GM19468 (cell line): ENCODE measurements at regions not wholly inside any gene's neighbourhood (a gene's known extent, or its start where the extent isn't known, plus 50 kb on each side); places are given as distances from the start of the nearest gene placed in this dataset.
"Not testable (repeated sequence)": the region's sequence is repeated elsewhere in the genome, so short reads cannot be mapped to it uniquely, and the experiment has no call there.

Experiments
- ATAC-seq: cut with Tn5 transposase; IDR thresholded peaks from one replicate; pipeline ENCODE4 v1.9.1; 2021; ENCODE audit warnings: mild to moderate bottlenecking, moderate library complexity, moderate number of reproducible peaks; ENCODE audit not compliant: unreplicated experiment; ENCODE audit errors: extremely low read depth

DNA sequence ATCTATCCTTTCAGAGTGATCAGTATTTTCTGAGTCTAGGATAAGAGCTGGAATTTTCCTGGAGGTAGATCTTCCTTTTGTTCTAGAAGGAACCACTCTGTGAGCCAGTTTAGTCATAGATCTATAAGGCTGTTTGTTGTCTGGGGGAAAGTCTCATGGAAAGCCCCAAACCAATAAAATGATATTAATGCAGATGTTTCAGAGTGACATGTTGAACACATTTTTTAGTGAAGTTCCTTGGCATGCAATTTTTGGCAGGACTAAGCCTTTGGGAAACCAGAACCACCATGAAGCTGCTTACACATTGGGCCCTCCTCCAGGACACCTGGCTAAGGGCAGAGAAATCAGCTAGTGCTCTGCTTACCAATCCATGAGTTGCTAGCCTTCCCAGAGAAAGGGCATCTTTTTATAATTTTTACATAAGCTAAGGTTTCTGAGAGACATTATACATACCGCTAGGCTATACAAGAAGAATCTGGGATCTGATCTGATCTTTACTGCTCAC lies 101.5 kb upstream of the PCED1B start:
- ATAC-seq = no peak

DNA sequence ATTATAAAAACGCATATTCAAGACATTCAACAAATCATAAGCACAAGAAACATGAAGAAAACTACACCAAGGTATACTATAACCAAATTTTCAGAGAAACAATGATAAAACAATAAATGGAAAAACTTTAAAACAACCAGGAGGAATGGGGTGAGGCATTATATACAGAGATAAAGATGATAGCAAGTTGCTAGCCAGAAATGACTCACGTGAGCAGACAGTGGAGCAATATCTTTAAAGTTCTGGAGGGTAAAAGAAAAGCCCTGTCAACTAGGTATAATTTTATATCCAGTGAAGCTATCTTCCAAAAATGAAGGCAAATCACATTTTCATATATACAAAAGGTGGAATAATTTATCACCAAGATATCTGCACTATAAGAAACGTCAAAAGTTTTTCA lies 97.8 kb upstream of the PCED1B start:
- no peak for ATAC-seq

DNA sequence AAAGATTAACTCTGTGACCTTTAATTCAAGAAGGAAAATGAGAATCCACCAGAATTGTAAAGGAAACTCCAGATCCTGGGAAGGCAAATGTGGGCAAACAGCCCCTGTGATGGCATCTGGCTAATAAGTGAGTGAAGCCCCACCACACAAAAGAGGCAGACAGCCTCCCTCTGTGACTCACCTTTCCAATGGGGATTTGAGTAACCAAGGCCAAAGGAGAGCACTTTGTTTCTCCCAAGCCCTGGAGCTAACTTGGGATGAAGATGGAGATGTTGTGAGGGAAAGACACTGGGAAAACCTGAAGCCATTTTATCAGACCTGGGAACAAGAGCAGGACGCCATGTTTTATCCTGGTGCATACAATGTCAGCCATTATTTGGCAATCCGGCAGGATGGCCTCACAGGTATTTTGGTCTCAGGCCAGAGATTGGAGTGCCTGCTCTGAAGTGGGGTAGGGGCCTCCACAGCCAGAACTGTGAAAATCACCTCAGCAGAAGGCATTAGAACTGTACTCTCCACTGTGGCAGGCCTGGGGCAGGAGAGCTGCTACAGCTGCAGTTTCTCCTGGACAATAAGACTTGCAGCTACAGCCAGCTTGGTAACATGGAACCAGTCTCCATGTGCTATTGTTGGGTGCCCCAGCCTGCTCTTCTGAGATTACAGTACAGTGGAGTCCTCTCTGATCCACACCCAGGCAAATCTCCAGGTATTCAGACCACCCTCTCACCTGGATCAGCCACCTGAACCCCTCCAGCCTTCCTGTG lies 96.6 kb upstream of the PCED1B start:
- no peak for ATAC-seq

DNA sequence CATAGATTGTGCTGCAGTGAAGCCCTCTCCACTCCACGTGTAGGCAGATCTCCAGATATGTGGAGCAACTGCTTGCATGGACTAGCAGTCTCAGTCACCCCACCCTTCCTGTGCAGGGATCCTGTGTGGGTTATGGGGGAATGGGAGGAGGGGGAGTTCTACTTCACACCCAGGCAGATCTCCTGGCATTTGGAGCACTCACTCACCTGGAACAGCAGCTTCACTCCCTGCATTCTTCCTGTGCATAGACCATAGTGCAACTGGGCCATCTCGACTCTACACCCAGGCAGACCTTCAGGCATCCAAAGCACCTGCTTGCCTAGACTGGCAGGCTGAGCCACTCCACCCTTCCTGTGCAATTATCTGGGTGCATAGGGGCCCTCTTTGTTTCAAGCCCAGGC lies 96.0 kb upstream of the PCED1B start:
- ATAC-seq = no peak

DNA sequence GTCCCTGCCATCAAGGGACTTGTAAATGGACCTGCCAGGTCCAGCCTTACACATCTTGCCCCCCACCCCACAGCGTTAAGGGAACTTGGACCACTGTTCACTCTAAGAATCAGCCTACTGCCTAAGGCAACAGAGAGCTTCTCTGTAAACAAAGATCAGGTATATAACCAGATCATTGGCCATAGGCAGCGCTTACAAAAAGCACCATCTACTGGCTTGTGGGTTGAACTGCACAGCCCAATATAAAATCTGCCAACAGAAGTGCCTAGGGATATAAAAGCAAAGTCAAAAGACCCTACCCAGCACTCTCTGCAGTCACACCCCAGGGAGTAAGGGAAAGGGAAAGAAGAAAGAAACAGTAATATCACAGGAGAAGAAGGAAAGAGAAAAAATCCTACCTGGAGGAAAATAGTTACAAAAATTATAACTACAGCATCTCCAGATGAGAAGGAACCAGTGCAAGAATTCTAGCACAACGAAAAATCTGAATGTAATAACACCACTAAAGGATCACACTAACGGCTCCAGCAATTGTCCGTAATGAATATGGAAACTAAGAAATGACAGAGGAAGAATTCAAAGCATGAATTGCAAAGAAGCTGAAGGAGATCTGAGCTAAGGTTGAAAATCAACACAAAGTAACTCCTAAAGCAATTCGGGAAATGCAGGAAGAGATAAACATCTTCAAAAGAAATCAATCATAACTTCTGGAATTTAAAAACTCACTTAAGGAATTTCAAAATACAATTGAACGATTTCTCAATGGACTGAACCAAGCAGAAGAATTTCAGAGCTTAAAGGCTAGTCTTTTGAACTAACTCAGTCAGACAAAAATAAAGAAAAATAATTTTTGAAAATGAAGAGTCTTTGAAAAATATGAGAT lies 95.2 kb upstream of the PCED1B start:
- peak; percentile 58 for ATAC-seq

DNA sequence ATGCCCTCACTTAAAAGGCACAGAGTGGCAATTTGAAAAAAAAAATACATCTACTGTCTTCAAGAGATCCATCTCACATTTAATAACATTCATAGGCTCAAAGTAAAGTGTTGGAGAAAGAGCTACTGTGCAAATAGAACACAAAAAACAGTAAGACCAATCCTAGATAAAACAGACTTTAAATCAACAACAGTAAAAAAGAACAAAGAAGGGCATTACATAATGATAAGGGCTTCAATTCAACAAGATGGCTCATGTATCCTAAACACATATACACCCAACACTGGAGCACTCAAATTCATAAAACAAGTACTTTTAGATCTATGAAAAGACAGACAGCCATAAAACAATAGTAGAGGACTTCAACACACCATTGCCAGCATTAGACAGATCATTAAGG lies 93.6 kb upstream of the PCED1B start:
- ATAC-seq = no peak

DNA sequence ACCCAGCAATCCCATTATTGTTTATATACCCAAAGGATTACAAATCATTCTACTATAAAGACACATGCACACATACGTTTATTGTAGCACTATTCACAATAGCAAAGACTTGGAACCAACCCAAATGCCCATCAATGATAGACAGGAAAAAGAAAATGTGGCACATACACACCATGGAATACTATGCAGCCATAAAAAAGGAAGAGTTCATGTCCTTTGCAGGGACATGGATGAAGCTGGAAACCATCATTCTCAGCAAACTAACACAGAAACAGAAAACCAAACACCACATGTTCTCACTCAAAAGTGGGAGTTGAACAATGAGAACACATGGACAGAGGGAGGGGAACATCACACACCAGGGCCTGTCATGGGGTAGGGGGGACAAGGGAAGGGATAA lies 91.3 kb upstream of the PCED1B start:
- not testable (repeated sequence) for ATAC-seq

DNA sequence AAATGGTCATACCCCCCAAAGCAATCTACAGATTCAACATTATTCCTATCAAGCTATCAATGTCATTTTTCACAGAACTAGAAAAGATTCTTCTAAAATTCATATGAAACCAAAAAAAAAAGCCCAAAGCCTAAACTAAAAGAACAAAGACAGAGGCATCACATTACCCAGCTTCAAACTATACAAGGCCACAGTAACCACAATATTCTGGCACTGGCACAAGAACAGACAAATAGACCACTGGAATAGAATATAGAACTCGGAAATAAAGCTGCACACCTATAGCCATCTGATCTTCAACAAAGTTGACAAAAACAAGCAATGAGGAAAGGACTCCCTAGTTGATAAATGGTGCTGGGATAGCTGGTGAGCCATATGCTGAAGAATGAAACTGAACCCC lies 89.2 kb upstream of the PCED1B start:
- ATAC-seq = no peak

DNA sequence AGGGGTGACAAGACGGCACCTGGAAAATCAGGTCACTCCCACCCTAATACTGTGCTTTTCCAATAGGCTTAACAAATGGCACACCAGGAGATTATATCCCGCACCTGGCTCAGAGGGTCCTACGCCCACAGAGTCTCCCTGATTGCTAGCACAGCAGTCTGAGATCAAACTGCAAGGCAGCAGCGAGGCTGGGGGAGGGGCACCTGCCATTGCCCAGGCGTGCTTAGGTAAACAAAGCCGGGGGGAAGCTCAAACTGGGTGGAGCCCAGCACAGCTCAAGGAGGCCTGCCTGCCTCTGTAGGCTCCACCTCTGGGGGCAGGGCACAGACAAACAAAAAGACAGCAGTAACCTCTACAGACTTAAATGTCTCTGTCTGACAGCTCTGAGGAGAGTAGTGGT lies 87.4 kb upstream of the PCED1B start:
- ATAC-seq = not testable (repeated sequence)

DNA sequence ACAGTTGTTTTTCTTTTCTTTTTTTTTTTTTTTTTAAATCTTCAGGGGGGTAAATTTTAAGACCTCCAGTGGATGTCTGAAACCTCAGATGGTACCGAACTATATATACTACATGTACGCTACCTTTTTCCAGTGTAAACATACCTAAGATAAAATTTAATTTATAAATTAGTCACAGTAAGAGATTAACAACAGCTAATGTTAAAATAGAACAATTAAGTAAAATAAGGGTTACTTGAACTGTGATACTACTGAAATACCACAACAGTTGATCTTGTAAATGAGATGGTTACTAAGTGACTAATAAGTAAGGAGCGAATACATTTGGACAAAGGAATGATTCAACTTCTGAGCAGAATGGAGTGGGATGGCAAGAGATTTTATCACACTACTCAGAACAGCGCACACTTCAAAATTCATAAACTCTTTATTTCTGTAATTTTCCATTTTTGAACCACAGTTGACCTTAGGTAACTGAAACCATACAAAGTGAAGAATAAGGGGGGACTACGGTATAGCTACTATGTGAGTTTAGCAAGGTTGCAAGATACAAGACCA lies 80.5 kb upstream of the PCED1B start:
- no peak for ATAC-seq

DNA sequence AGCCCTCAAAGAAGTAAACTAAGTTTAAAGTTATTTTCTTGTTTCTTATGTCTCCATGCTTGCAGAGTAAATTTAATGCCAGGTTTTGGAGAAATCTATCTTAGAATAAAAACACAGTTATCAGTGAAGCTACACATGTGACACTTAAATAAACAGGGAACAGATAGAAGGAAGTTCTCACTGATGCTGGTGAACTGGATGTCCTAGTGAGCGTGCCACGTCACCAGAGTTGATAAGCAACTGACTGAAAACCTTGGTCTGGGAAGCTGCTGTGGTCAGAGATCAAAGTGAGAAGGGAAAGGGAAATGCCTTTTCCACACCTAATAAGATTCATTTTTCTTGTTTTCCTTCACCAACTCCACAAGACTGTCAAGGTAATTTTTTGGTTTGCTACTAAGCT lies 74.8 kb upstream of the PCED1B start:
- ATAC-seq = no peak

DNA sequence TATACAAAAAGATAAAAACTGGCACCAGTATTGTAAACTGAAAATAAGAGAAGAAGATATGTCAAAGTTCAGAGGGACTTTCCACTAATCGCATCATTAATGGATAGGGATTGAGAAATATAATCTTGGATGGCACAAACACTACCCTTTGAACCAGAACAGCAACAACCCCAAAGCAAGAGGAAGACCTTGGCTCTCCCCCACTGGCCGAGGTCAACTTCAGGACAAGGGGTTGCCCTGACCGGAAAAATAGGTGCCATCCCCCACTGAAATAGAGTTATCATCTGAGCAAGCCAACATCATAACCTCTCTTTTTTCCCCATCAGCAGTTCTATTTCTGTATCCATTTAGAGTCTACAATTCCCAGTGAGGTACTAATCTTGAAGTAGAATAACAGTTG lies 72.4 kb upstream of the PCED1B start:
- no peak for ATAC-seq

DNA sequence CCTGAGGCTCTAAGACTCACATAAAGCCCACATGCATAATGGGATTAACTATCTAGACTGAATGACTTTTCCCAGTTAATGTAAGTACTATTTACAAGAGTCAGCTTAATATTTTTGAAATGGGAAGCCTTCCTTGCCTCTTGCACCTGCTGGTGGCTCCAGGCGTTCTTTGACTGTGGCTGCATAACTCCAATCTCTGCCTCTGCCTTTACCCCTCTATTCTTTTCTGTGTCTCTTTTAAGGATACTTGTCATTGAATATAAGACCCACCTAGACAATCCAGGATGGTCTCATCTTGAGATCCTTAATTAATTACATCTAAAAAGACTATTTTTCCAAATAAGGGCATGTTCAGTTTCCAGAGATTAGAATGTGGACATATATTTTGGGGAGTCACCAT lies 66.9 kb upstream of the PCED1B start:
- ATAC-seq = no peak

DNA sequence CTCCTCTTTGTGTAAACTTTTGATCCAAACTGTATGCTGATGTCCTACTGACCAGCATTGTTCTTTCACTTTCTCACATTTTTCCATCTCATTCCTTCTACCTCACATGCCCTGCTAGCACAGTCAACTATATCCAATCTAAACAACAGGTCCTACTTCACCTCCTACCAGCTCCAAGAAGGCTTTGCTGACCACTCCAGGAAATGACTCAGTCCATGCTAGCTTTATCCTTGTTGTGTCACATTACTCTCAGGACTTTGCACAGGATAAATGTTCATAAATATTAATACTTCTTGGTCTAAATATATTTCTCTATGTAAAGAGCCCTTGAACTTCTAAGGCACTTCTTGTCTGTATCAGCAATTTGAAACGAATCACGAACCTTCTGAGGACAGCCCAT lies 64.9 kb upstream of the PCED1B start:
- ATAC-seq = no peak

DNA sequence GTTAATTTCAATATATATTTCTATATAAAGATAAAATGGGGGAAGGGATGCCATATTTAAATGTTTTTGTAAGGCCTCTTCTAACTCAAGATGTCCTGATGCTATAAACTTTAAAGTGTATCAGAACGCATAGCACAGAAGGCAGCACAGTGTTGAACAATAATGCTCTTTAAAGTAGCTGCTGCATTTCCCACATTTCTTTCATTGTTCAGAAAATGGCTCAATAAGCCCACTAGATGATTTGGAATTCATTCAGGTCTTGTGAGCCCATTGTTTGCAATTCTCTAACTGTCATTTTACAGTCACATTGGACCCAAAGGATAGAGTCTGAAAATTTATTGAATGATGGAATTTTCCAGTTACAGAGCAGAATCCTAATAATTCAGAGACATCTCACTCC lies 64.0 kb upstream of the PCED1B start:
- ATAC-seq = no peak

DNA sequence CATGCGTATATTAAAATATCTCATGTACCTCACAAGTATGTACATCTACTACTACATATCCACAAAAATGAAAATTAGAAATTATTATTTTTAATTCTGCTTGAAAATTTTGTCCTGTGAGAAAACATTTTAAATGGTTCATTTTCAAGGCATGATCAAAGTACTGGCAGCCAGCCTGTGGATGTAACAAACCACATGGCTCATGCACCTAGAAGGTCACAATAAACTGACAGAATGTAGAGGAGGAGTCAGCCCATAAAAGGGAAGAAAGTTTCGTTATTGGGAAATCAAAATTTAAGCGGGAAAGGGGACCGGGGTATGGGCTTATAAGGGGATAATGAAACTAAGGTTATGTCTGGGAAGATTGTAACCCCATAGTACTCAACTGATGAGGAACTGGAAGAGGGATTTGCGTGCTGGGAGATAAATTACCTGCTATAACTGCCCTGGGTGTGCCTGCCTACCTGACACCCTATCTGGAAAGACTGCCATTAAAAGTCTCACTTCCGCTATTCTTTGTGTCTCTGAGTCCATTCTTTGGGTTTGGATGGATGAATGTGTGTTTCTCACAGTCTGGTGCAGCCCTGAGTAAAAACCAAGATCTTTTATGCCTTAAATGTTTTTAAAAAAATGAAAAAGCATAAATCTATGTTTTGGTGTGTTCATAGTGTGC lies 62.2 kb upstream of the PCED1B start:
- ATAC-seq = no peak

DNA sequence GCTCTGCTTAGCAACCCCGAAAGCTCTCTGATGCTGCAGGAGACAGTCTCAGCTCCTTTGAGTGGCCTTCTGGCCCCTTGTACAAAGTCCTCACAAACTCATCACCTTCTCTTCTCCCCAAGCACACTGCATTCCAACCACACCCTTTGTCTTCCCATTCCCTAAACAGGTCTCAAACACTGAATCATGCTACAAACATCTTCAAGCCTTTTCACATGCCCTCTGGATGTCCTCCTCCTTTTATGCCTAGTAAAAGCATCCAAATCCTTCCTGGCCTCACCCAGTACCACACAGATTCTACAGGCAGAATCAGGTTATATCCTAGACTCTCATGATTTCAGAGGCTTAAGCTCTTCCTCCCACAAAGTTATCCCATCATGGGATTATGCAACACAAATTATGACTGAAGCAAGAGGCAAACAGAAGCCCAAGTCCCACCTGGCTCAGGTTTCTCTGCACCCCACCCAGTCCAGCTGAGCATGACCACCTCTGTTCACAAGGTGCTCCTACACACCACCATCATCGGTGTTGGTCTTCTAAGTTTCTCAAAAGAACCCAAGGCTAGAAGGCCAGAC lies 61.4 kb upstream of the PCED1B start:
- no peak for ATAC-seq

DNA sequence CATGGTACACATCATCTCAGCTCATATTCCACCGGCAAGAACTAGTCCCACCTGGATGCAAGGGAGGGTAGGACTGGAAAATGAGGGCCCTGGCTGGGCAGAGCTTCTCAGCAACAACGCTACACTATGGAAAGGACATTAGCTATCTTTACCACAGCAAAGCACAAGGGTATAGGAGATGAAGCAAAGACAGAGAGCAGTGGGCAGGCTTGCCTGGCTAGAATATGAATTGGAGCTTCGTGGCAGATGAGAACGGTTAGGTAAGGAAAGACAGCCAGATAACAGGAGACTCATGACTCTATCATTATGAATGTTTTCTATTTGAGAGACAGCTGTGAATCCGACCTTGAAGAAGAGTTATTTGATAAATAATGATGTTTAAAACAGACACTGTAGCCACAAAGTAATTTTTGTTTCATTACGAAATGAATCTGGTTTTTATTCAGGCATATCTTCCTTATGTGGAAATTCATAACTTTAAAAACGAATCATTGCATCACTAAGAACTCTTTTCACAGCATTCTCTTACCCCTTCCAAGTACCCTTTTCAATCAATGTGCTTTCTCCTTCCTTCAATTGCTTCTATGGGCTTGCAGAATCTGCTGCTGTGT lies 59.1 kb upstream of the PCED1B start:
- ATAC-seq = no peak

DNA sequence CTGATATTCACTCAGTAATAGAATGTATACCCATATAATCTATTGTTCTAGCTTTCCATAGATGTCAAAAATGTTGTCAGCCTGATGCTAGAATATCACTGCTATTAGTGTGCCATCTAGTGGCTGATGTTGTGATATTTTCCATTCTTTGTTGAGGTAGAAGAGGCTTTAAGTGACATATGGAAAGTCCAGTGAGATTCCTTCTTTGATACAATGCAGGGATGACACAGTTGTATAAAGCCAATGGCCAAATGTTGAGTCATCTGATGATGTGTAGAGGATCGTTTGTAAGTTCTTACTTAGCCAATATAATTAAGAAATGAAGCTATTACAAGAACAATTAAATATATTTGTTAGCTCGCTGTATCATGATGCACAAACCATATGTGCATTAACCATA lies 58.1 kb upstream of the PCED1B start:
- no peak for ATAC-seq

DNA sequence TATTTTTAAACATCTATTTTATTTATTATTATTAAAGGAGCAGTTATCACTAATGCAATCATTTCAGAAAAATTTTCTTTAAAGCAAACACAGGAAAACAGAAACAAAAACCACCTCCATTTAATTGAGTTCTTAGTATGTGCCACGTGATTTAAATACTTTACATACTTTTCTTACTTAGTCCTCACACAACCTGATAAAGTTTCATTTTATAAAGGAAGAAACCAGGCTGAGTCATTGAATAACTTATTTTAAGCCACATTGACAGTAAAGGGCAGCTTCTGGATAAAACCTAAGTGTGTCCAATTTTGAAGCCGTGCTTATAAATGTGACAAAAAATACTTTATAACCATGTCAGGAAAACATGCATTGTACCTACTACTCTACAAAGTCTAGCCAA lies 57.1 kb upstream of the PCED1B start:
- no peak for ATAC-seq
